ENCODE measurements at regions not wholly inside any gene's neighbourhood (a gene's known extent, or its start where the extent isn't known, plus 50 kb on each side); places are given as distances from the start of the nearest gene placed in this dataset.

DNA sequence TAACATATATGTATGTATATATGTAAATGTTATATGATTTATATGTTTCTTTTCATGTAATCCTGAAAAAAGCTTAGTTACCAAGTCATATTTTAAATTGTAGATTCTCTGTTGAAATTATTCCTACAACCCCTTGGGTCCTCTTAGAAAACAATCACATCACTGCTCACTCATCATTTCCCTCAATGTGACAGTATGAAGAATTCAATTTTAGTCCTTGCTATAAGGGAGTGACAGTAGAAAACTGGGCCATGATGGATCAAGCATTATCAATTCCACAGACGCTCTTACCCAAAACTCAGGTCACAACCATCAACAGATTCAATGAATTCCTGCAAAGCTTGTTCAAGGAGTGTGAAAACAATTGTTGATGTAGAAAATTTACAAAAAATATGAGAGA, 1389.5 kb upstream of the ACVR2A start:
- ChIA-PET RAD21 (ENCODE audit: low non-redundant PET in 1 of 2, low total read pairs in 2 of 2, uncharacterized antibody in 2 of 2, unreplicated experiment in 2 of 2) (no interaction called here), CTCF (no interaction called here), POLR2A (no interaction called here)
- Histone ChIP-seq H2AFZ (ENCODE audit: low read depth, low read length, poor library complexity, severe bottlenecking) (no peak overlapping the region), H3K9me3 (ENCODE audit: control insufficient read depth in 1 of 2, insufficient read depth in 1 of 2, low read depth in 1 of 2, low read length in 2 of 2) (peaks cover 0 to 4% of the 10 kb centered on the region in 2 experiments; a peak in 1 of 4 replicates), H3K79me2 (ENCODE audit: insufficient read depth, low read length) (no peaks in the 10 kb centered on the region), H3K36me3 (ENCODE audit: control insufficient read depth in 1 of 2, insufficient read depth in 2 of 2, low read length in 2 of 2) (no peaks in the 10 kb centered on the region), H3K4me1 (ENCODE audit: control insufficient read depth in 1 of 2, insufficient read depth in 2 of 2, low read length in 2 of 2) (no peaks in the 10 kb centered on the region), H3K27me3 (ENCODE audit: insufficient read depth, low read length) (no peaks in the 10 kb centered on the region), H3K4me2 (ENCODE audit: low read length) (no peak overlapping the region), H3K9ac (ENCODE audit: low read length) (no peak overlapping the region), H3K9me2 (ENCODE audit: insufficient read depth) (no peaks in the 10 kb centered on the region), H4K20me1 (ENCODE audit: insufficient read depth) (no peaks in the 10 kb centered on the region; the same call in 1 of the 2 replicates), H3K27ac (ENCODE audit: low read depth, low read length) (no peak overlapping the region), H3K4me3 (replicated peaks in 1 of 2; ENCODE audit: low read depth in 1 of 2, low read length in 2 of 2) (no peak overlapping the region)
- DNase-seq (ENCODE audit: low read depth, low spot score) (no peak), ATAC-seq (no peak)
- intact Hi-C loops (cut with micrococcal nuclease): no loop called here
- no peak for TF ChIP-seq POLR2AphosphoS5 (IDR thresholded peaks at IDR 0.05; ENCODE audit: low read depth, low read length)
- TF ChIP-seq SIN3A (IDR thresholded peaks at IDR 0.05; ENCODE audit: low read depth): no peak
- TF ChIP-seq, protein P1, sequence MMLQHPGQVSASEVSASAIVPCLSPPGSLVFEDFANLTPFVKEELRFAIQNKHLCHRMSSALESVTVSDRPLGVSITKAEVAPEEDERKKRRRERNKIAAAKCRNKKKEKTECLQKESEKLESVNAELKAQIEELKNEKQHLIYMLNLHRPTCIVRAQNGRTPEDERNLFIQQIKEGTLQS (IDR thresholded peaks at IDR 0.05): no peak
- no peak for TF ChIP-seq FOSL1 (IDR thresholded peaks at IDR 0.05; ENCODE audit: low read depth)
- no peak for TF ChIP-seq YY1 (IDR thresholded peaks at IDR 0.05; ENCODE audit: extremely low read depth, insufficient replicate concordance, low read depth, low read length)
- no TSS peak for BruUV-seq (replicated peaks)

DNA sequence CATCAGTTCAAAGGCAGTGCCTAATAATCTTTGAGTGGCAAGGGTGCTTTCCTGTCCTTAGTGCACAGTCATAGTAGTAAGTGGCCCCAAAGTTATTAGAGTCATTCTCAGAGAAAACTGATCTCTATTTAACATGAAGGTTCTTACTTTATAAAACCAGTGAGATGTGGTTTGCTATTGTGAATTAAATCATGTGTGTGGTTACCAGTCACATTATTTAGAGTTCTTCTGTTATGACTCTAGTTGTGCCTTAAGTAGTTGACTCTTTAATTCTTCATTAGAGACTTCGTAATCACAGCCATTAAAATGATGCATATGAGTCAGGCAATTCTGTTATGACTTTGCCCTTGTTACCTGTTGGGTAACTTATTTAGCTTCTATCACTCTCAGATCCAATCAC, 1392.9 kb upstream of the ACVR2A start:
- H3K4me1 ChIP-seq (ENCODE audit: control insufficient read depth in 1 of 2, insufficient read depth in 2 of 2, low read length in 2 of 2): no peaks in the 10 kb centered on the region
- TF ChIP-seq, protein P2, sequence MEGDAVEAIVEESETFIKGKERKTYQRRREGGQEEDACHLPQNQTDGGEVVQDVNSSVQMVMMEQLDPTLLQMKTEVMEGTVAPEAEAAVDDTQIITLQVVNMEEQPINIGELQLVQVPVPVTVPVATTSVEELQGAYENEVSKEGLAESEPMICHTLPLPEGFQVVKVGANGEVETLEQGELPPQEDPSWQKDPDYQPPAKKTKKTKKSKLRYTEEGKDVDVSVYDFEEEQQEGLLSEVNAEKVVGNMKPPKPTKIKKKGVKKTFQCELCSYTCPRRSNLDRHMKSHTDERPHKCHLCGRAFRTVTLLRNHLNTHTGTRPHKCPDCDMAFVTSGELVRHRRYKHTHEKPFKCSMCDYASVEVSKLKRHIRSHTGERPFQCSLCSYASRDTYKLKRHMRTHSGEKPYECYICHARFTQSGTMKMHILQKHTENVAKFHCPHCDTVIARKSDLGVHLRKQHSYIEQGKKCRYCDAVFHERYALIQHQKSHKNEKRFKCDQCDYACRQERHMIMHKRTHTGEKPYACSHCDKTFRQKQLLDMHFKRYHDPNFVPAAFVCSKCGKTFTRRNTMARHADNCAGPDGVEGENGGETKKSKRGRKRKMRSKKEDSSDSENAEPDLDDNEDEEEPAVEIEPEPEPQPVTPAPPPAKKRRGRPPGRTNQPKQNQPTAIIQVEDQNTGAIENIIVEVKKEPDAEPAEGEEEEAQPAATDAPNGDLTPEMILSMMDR (IDR thresholded peaks at IDR 0.05 in 2 of 3, conservative IDR thresholded peaks at IDR 0.05 in 1 of 3; ENCODE audit: borderline replicate concordance in 1 of 3, insufficient read depth in 1 of 3, low read depth in 2 of 3, low read length in 2 of 3): no peak
- TF ChIP-seq EGR1 (IDR thresholded peaks at IDR 0.05; ENCODE audit: low read depth) (no peak), JUND (IDR thresholded peaks at IDR 0.05) (no peak), CBX3 (IDR thresholded peaks at IDR 0.05; ENCODE audit: low read depth) (no peak), SRF (IDR thresholded peaks at IDR 0.05; ENCODE audit: low read depth) (no peak), CEBPB (IDR thresholded peaks at IDR 0.05; ENCODE audit: low read depth) (no peak), FOSL1 (IDR thresholded peaks at IDR 0.05; ENCODE audit: low read depth) (no peak), POLR2A (IDR thresholded peaks at IDR 0.05; ENCODE audit: borderline replicate concordance, extremely low read depth, insufficient read depth, insufficient read length) (no peak), SIN3A (IDR thresholded peaks at IDR 0.05; ENCODE audit: low read depth) (no peak), ZNF274 (IDR thresholded peaks at IDR 0.05; ENCODE audit: low read depth, low read length) (no peak), ELF1 (IDR thresholded peaks at IDR 0.05; ENCODE audit: borderline replicate concordance, low read depth) (no peak), EZH2 (IDR thresholded peaks at IDR 0.05) (no peak), SP1 (IDR thresholded peaks at IDR 0.05; ENCODE audit: low read depth) (no peak)
- TF ChIP-seq, protein P3, sequence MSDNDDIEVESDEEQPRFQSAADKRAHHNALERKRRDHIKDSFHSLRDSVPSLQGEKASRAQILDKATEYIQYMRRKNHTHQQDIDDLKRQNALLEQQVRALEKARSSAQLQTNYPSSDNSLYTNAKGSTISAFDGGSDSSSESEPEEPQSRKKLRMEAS (IDR thresholded peaks at IDR 0.05): no peak
- TF ChIP-seq, protein P1 (IDR thresholded peaks at IDR 0.05): no peak
- TF ChIP-seq, protein P4, sequence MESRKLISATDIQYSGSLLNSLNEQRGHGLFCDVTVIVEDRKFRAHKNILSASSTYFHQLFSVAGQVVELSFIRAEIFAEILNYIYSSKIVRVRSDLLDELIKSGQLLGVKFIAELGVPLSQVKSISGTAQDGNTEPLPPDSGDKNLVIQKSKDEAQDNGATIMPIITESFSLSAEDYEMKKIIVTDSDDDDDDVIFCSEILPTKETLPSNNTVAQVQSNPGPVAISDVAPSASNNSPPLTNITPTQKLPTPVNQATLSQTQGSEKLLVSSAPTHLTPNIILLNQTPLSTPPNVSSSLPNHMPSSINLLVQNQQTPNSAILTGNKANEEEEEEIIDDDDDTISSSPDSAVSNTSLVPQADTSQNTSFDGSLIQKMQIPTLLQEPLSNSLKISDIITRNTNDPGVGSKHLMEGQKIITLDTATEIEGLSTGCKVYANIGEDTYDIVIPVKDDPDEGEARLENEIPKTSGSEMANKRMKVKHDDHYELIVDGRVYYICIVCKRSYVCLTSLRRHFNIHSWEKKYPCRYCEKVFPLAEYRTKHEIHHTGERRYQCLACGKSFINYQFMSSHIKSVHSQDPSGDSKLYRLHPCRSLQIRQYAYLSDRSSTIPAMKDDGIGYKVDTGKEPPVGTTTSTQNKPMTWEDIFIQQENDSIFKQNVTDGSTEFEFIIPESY (IDR thresholded peaks at IDR 0.05; ENCODE audit: extremely low read depth, insufficient replicate concordance, low read length): no peak

More for the DNA sequence above, 1392.9 kb upstream of the ACVR2A start:
- no peaks in the 10 kb centered on the region for H3K27me3 ChIP-seq (ENCODE audit: insufficient read depth, low read length)
- CTCF ChIA-PET: no interaction called here
- intact Hi-C loops (cut with micrococcal nuclease): no loop called here
- H3K9ac ChIP-seq (ENCODE audit: low read length): no peak overlapping the region
- H2AFZ ChIP-seq (ENCODE audit: low read depth, low read length, poor library complexity, severe bottlenecking): no peak overlapping the region
- no peak overlapping the region for H3K4me3 ChIP-seq (replicated peaks in 1 of 2; ENCODE audit: low read depth in 1 of 2, low read length in 2 of 2)
- no peaks in the 10 kb centered on the region for H4K20me1 ChIP-seq (ENCODE audit: insufficient read depth)
- H3K79me2 ChIP-seq (ENCODE audit: insufficient read depth, low read length): no peaks in the 10 kb centered on the region
- H3K27ac ChIP-seq (ENCODE audit: low read depth, low read length): no peak overlapping the region
- no peak overlapping the region for H3K4me2 ChIP-seq (ENCODE audit: low read length)
- ATAC-seq (no peak), DNase-seq (ENCODE audit: low read depth, low spot score) (no peak)
- H3K36me3 ChIP-seq (ENCODE audit: control insufficient read depth in 1 of 2, insufficient read depth in 2 of 2, low read length in 2 of 2): no peaks in the 10 kb centered on the region
- no peaks in the 10 kb centered on the region for H3K9me3 ChIP-seq (ENCODE audit: control insufficient read depth in 1 of 2, insufficient read depth in 1 of 2, low read depth in 1 of 2, low read length in 2 of 2)
- POLR2A ChIA-PET: no interaction called here
- no peaks in the 10 kb centered on the region for H3K9me2 ChIP-seq (ENCODE audit: insufficient read depth)
- no TSS peak for BruUV-seq (replicated peaks)
- RAD21 ChIA-PET (ENCODE audit: low non-redundant PET in 1 of 2, low total read pairs in 2 of 2, uncharacterized antibody in 2 of 2, unreplicated experiment in 2 of 2): no interaction called here
